ENCODE measurements at regions not wholly inside any gene's neighbourhood (a gene's known extent, or its start where the extent isn't known, plus 50 kb on each side); places are given as distances from the start of the nearest gene placed in this dataset.

- DNase-seq (ENCODE audit: low read depth) = no peak
- H3K4me3 ChIP-seq (ENCODE audit: low read depth, low read length) = no peak overlapping the region
- TF ChIP-seq, protein P1, sequence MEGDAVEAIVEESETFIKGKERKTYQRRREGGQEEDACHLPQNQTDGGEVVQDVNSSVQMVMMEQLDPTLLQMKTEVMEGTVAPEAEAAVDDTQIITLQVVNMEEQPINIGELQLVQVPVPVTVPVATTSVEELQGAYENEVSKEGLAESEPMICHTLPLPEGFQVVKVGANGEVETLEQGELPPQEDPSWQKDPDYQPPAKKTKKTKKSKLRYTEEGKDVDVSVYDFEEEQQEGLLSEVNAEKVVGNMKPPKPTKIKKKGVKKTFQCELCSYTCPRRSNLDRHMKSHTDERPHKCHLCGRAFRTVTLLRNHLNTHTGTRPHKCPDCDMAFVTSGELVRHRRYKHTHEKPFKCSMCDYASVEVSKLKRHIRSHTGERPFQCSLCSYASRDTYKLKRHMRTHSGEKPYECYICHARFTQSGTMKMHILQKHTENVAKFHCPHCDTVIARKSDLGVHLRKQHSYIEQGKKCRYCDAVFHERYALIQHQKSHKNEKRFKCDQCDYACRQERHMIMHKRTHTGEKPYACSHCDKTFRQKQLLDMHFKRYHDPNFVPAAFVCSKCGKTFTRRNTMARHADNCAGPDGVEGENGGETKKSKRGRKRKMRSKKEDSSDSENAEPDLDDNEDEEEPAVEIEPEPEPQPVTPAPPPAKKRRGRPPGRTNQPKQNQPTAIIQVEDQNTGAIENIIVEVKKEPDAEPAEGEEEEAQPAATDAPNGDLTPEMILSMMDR (IDR thresholded peaks at IDR 0.05; ENCODE audit: insufficient read depth, low read length) = no peak
These were observed 56.0 kb upstream of the MYRIP start for GRCh38 chr3:39753391-39753790.

DNA sequence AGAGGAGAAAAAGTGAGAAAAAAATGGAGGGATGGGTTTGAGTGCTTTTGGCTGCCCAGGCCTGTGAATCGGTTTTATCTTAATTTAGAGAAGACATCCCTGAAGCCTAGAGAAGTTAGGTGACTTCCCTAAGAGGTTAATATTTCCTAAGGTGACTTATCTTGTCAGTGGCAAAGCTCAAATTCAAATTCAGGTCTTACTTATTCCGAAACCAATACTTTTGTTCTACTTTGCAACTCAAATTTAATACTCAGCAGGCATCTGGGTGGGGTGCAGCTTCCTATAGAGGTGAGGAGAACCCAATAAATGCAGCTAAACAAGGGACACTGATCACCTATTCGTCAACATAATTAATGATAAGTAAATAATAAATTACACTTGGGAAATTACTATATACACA, 54.9 kb upstream of the MYRIP start:
- no peak overlapping the region for H3K4me3 ChIP-seq (ENCODE audit: low read depth, low read length)
- DNase-seq (ENCODE audit: low read depth) = no peak
- TF ChIP-seq, protein P1 (IDR thresholded peaks at IDR 0.05; ENCODE audit: insufficient read depth, low read length) = no peak

- no peak overlapping the region for H3K4me3 ChIP-seq (ENCODE audit: low read depth, low read length)
- TF ChIP-seq, protein P1 (IDR thresholded peaks at IDR 0.05; ENCODE audit: insufficient read depth, low read length) = no peak
- DNase-seq (ENCODE audit: low read depth) = no peak
These were observed 54.3 kb upstream of the MYRIP start for GRCh38 chr3:39755100-39755499.

DNA sequence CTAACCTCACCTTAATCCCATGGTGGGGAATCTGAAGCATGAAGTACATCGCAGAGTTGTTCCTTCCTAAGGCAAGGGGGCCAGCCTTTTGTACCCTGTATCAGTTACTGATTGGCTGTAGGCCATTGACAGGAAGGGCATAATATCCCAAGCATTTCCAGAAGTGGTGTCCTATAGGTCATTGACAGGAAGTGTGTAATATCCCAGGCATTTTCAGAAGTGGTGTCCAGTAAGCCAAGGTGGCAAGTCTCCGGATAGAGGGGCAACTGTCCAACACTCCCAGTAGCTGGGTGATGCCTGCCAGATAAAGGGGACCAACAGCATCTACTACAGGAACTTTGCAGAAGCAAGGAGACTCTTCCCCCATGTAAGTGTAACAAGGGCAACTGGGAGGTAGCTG, 52.1 kb upstream of the MYRIP start:
- no peak overlapping the region for H3K4me3 ChIP-seq (ENCODE audit: low read depth, low read length)
- TF ChIP-seq, protein P1 (IDR thresholded peaks at IDR 0.05; ENCODE audit: insufficient read depth, low read length) = no peak
- DNase-seq (ENCODE audit: low read depth) = no peak
